ENCODE measurements at regions not wholly inside any gene's neighbourhood (a gene's known extent, or its start where the extent isn't known, plus 50 kb on each side); places are given as distances from the start of the nearest gene placed in this dataset.

GRCh38 chr10:3699916-3700315, 85.1 kb downstream of the KLF6 start:
- no peak for TF ChIP-seq EZH2 (IDR thresholded peaks at IDR 0.05; ENCODE audit: borderline replicate concordance, low read length)
- TF ChIP-seq CTCF (IDR thresholded peaks at IDR 0.05; ENCODE audit: low read length), result no peak
